ENCODE measurements at regions not wholly inside any gene's neighbourhood (a gene's known extent, or its start where the extent isn't known, plus 50 kb on each side); places are given as distances from the start of the nearest gene placed in this dataset.

- TF ChIP-seq, protein P1, sequence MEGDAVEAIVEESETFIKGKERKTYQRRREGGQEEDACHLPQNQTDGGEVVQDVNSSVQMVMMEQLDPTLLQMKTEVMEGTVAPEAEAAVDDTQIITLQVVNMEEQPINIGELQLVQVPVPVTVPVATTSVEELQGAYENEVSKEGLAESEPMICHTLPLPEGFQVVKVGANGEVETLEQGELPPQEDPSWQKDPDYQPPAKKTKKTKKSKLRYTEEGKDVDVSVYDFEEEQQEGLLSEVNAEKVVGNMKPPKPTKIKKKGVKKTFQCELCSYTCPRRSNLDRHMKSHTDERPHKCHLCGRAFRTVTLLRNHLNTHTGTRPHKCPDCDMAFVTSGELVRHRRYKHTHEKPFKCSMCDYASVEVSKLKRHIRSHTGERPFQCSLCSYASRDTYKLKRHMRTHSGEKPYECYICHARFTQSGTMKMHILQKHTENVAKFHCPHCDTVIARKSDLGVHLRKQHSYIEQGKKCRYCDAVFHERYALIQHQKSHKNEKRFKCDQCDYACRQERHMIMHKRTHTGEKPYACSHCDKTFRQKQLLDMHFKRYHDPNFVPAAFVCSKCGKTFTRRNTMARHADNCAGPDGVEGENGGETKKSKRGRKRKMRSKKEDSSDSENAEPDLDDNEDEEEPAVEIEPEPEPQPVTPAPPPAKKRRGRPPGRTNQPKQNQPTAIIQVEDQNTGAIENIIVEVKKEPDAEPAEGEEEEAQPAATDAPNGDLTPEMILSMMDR (IDR thresholded peaks at IDR 0.05), result no peak
- H3K9ac ChIP-seq, result no peak overlapping the region
Observed at GRCh38 chr9:75612205-75612604, 278.3 kb upstream of the PCSK5 start.

DNA sequence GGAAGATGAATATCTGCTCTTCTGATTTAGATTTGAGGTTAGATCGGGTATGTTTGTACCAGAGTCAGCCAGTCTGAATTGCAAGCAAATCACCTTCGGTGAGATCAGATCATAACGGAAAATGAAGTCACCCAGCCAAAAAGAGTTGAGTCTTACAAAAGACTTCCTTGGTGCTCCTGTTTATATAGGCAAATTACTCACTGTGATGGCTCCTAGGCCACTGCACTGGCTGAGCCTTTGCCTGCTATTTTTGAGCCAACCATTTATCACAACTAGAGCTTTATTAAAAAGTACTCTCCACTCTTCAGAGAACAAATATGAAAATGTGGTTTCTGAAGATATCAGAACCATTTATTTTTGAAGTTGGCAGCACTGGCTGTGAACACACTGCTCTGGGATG lies 277.7 kb upstream of the PCSK5 start:
- H3K4me2 ChIP-seq (ENCODE audit: low read length), result peak overlapping the region; percentile 27
- peaks cover 11% of the 10 kb centered on the region for H3K4me1 ChIP-seq
- H3K9ac ChIP-seq, result no peak overlapping the region
- H3K4me3 ChIP-seq (ENCODE audit: low read depth, low read length), result peak overlapping the region; percentile 23
- no peaks in the 10 kb centered on the region for H3K27me3 ChIP-seq (ENCODE audit: control insufficient read depth, insufficient read depth, low read length)
- H3K36me3 ChIP-seq (ENCODE audit: control insufficient read depth, insufficient read depth, low read length), result no peaks in the 10 kb centered on the region
- no peaks in the 10 kb centered on the region for H3K79me2 ChIP-seq
- TF ChIP-seq, protein P1 (IDR thresholded peaks at IDR 0.05), result no peak
- H3K27ac ChIP-seq, result peak overlapping the region; percentile 63
- peak overlapping the region; percentile 28 for H2AFZ ChIP-seq
- no peaks in the 10 kb centered on the region for H3K9me3 ChIP-seq (ENCODE audit: control insufficient read depth, low read length)

More at GRCh38 chr9:75612205-75612604, 278.3 kb upstream of the PCSK5 start:
- Histone ChIP-seq H3K36me3 (ENCODE audit: control insufficient read depth, insufficient read depth, low read length) (no peaks in the 10 kb centered on the region), H2AFZ (peak overlapping the region; percentile 20), H3K4me2 (ENCODE audit: low read length) (peak overlapping the region; percentile 27), H3K9me3 (ENCODE audit: control insufficient read depth, low read length) (no peaks in the 10 kb centered on the region), H3K4me3 (ENCODE audit: low read depth, low read length) (peak overlapping the region; percentile 23), H3K27ac (peak overlapping the region; percentile 63), H3K79me2 (no peaks in the 10 kb centered on the region), H3K27me3 (ENCODE audit: control insufficient read depth, insufficient read depth, low read length) (no peaks in the 10 kb centered on the region), H3K4me1 (peaks cover 11% of the 10 kb centered on the region)

DNA sequence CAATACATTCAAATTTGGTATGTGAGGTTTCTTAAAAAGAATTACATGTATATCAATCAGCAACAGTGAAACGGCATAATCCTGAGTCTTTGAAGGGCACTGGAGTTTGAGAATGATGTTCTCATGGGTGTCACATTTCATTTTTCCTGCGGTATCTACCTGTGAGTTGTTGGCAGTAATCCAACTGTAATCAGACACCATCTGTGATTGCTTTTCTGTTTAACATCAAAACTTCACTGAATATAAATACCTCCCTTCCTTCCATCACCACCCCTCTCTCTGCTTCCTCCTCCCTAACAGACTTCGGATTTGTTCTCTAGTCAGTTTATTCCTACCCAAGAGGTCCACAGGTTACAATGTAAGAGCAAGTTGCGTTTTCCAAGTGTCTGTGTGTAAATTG lies 275.2 kb upstream of the PCSK5 start:
- H3K4me1 ChIP-seq, result peaks cover 11% of the 10 kb centered on the region
- H3K36me3 ChIP-seq (ENCODE audit: control insufficient read depth, insufficient read depth, low read length), result no peaks in the 10 kb centered on the region
- H3K27me3 ChIP-seq (ENCODE audit: control insufficient read depth, insufficient read depth, low read length), result no peaks in the 10 kb centered on the region
- peak overlapping the region; percentile 30 for H3K4me3 ChIP-seq (ENCODE audit: low read depth, low read length)
- peak overlapping the region; percentile 52 for H3K4me2 ChIP-seq (ENCODE audit: low read length)
- H3K9ac ChIP-seq, result no peak overlapping the region
- H3K79me2 ChIP-seq, result no peaks in the 10 kb centered on the region
- no peak overlapping the region for H3K27ac ChIP-seq
- H3K9me3 ChIP-seq (ENCODE audit: control insufficient read depth, low read length), result no peaks in the 10 kb centered on the region
- no peak overlapping the region for H2AFZ ChIP-seq
- TF ChIP-seq, protein P1 (IDR thresholded peaks at IDR 0.05), result no peak

DNA sequence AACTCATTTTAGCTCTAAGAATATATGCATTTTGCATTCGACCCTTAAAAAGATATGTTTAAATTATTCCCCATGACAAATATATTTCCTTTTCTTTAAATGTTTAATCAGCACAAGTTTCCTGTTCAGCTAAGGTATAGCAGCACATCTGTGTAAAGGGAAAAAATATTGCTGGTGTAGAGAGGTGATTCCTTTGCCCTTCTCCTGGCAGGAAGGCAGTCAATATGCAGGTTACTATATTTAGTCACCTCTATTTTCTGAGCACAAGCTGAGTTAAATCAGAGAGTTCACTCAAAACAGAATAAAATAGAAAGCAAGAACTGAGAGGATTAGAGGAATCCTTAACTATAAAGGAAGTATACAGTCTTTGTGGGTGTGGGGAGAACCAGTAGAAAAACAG lies 274.4 kb upstream of the PCSK5 start:
- Histone ChIP-seq H3K9me3 (ENCODE audit: control insufficient read depth, low read length) (no peaks in the 10 kb centered on the region), H3K27ac (peak overlapping the region; percentile 22), H3K9ac (no peak overlapping the region), H3K79me2 (no peaks in the 10 kb centered on the region), H3K4me2 (ENCODE audit: low read length) (peak overlapping the region; percentile 50), H3K27me3 (ENCODE audit: control insufficient read depth, insufficient read depth, low read length) (no peaks in the 10 kb centered on the region), H3K36me3 (ENCODE audit: control insufficient read depth, insufficient read depth, low read length) (no peaks in the 10 kb centered on the region), H3K4me3 (ENCODE audit: low read depth, low read length) (no peak overlapping the region), H2AFZ (peak overlapping the region; percentile 20), H3K4me1 (peaks cover 11% of the 10 kb centered on the region)
- TF ChIP-seq, protein P1 (IDR thresholded peaks at IDR 0.05), result no peak

- H3K9ac ChIP-seq, result no peak overlapping the region
- H3K4me1 ChIP-seq, result peaks cover 11% of the 10 kb centered on the region
- no peak overlapping the region for H2AFZ ChIP-seq
- no peak overlapping the region for H3K4me3 ChIP-seq (ENCODE audit: low read depth, low read length)
- no peaks in the 10 kb centered on the region for H3K27me3 ChIP-seq (ENCODE audit: control insufficient read depth, insufficient read depth, low read length)
- H3K9me3 ChIP-seq (ENCODE audit: control insufficient read depth, low read length), result no peaks in the 10 kb centered on the region
- no peaks in the 10 kb centered on the region for H3K36me3 ChIP-seq (ENCODE audit: control insufficient read depth, insufficient read depth, low read length)
- TF ChIP-seq, protein P1 (IDR thresholded peaks at IDR 0.05), result no peak
- H3K79me2 ChIP-seq, result no peaks in the 10 kb centered on the region
- no peak overlapping the region for H3K27ac ChIP-seq
- H3K4me2 ChIP-seq (ENCODE audit: low read length), result no peak overlapping the region
Observed at GRCh38 chr9:75616841-75617566, 273.5 kb upstream of the PCSK5 start.
